ENCODE measurements at regions not wholly inside any gene's neighbourhood (a gene's known extent, or its start where the extent isn't known, plus 50 kb on each side); places are given as distances from the start of the nearest gene placed in this dataset.

DNA sequence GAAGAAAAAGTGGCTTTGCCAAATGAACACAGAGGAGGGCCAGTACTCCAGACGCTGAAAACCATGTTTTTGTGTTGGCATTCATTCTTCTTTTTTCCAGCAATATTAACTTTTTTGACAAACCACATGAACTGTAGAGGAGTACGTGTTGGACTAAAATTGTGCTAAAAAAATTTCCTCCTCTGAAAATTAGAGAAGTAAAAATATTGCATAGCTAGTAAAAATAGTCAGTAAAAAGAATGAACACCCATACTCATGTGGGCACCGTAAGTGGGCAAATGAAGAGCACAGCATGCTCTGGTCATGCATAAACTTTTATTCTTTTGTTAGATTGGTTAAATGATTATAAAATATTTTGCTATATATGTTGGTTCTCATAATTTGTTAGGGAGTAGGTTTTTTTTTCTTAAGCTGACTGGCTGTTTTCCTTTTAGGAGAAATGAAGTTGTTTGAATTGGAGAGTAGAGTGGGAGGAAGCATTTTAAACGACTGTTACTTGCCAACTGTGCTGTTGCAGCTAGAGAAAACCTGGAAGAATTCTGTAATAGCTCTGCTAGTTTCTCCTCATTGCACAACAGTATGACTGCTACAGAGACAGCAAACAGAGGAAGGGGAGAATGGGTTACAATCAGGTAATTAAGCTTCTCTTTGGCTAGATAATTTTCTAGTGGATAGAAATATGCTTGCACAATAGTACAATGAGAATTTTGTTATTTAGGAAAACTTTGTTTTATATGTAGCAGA is 222.4 kb downstream of the KCTD12 start:
- TF ChIP-seq, protein P1, sequence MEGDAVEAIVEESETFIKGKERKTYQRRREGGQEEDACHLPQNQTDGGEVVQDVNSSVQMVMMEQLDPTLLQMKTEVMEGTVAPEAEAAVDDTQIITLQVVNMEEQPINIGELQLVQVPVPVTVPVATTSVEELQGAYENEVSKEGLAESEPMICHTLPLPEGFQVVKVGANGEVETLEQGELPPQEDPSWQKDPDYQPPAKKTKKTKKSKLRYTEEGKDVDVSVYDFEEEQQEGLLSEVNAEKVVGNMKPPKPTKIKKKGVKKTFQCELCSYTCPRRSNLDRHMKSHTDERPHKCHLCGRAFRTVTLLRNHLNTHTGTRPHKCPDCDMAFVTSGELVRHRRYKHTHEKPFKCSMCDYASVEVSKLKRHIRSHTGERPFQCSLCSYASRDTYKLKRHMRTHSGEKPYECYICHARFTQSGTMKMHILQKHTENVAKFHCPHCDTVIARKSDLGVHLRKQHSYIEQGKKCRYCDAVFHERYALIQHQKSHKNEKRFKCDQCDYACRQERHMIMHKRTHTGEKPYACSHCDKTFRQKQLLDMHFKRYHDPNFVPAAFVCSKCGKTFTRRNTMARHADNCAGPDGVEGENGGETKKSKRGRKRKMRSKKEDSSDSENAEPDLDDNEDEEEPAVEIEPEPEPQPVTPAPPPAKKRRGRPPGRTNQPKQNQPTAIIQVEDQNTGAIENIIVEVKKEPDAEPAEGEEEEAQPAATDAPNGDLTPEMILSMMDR (IDR thresholded peaks at IDR 0.05; ENCODE audit: insufficient read depth, low read depth, low read length): no peak
- no peak for TF ChIP-seq EZH2 (IDR thresholded peaks at IDR 0.05; ENCODE audit: insufficient read depth, low read length)
